Neural cell (in vitro differentiated cells): ENCODE measurements at regions not wholly inside any gene's neighbourhood (a gene's known extent, or its start where the extent isn't known, plus 50 kb on each side); places are given as distances from the start of the nearest gene placed in this dataset.

Experiments
- EP300 ChIP-seq: fragments of 450-650 bp; conservative IDR thresholded peaks from 2 replicates; pipeline ENCODE4 v1.6.1; 2014; ENCODE audit warnings: antibody characterized with exemption, mild to moderate bottlenecking, moderate library complexity; ENCODE audit not compliant: poor library complexity, severe bottlenecking
- RAD21 ChIP-seq: fragments of 450-650 bp; conservative IDR thresholded peaks from 2 replicates; pipeline ENCODE4 v1.6.1; 2014; ENCODE audit warnings: antibody characterized with exemption, mild to moderate bottlenecking, moderate library complexity
- TAF1 ChIP-seq: IDR thresholded peaks from 2 replicates; pipeline ENCODE4 v1.6.1; 2012; ENCODE audit warnings: low read depth
- TF ChIP-seq, protein P1 (sequence below): fragments of 450-650 bp; IDR thresholded peaks from 2 replicates; pipeline ENCODE4 v1.5.1; 2014; ENCODE audit warnings: antibody characterized with exemption, mild to moderate bottlenecking, moderate library complexity; ENCODE audit not compliant: poor library complexity, severe bottlenecking

DNA sequence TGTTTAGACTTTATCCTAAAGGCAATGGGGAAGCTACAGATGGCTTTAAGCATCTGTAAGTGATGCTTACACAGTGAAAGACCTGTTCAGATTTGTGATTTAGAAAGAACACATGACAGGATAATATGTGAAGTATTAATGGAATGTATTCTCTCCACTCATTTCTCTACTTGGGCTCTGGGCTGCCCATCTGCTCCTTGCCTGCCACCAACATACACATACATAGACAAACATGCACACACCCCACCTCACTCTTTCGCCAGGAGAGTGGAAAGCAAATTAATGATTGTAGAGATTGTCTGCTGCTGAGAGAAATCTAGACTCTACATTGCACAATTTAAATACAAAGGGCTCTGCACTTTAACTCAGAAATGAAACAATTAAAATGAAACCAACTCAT is 61.0 kb upstream of the NFE2L2 start:
- TF ChIP-seq, protein P1, sequence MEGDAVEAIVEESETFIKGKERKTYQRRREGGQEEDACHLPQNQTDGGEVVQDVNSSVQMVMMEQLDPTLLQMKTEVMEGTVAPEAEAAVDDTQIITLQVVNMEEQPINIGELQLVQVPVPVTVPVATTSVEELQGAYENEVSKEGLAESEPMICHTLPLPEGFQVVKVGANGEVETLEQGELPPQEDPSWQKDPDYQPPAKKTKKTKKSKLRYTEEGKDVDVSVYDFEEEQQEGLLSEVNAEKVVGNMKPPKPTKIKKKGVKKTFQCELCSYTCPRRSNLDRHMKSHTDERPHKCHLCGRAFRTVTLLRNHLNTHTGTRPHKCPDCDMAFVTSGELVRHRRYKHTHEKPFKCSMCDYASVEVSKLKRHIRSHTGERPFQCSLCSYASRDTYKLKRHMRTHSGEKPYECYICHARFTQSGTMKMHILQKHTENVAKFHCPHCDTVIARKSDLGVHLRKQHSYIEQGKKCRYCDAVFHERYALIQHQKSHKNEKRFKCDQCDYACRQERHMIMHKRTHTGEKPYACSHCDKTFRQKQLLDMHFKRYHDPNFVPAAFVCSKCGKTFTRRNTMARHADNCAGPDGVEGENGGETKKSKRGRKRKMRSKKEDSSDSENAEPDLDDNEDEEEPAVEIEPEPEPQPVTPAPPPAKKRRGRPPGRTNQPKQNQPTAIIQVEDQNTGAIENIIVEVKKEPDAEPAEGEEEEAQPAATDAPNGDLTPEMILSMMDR = no peak
- TF ChIP-seq EP300 = no peak
- TF ChIP-seq TAF1 = no peak
- TF ChIP-seq RAD21 = no peak
